ENCODE measurements at regions not wholly inside any gene's neighbourhood (a gene's known extent, or its start where the extent isn't known, plus 50 kb on each side); places are given as distances from the start of the nearest gene placed in this dataset.

GRCh38 chr2:67066782-67067181 lies 330.4 kb upstream of the ETAA1 start:
- H3K36me3 ChIP-seq (ENCODE audit: control insufficient read depth in 2 of 2, insufficient read depth in 2 of 2, low read length in 1 of 2) = no peaks in the 10 kb centered on the region
- H3K4me2 ChIP-seq (ENCODE audit: control insufficient read depth, insufficient read depth) = no peak overlapping the region
- ATAC-seq (no peak), FAIRE-seq (no peak), DNase-seq (ENCODE audit: low read depth, low spot score) (no peak)
- no peaks in the 10 kb centered on the region for H3K9me3 ChIP-seq (replicated peaks; ENCODE audit: control insufficient read depth, insufficient read depth, low read length)
- no peaks in the 10 kb centered on the region for H3K27me3 ChIP-seq (replicated peaks in 1 of 2; ENCODE audit: control insufficient read depth in 2 of 2, insufficient read depth in 2 of 2, low read length in 1 of 2)
- ChIA-PET POLR2A (no interaction called here), SMC1A (ENCODE audit: uncharacterized antibody, unreplicated experiment) (no interaction called here), CTCF (interaction anchor here (0.6 kb wide), 1 partner anchor 546 kb away, joined by 3 read pairs; no protein-coding TSS in a partner anchor), RAD21 (ENCODE audit: unreplicated experiment) (no interaction called here)
- 27% methylated on average over 3 of the region's 3 CpGs for WGBS (ENCODE audit: insufficient coverage, insufficient replicate concordance, low lambda C conversion rate, missing lambda C conversion rate)
- H3K4me3 ChIP-seq = no peak overlapping the region
- no peak overlapping the region for H2AFZ ChIP-seq (ENCODE audit: control insufficient read depth, low read depth, low read length)
- H3K9ac ChIP-seq (ENCODE audit: control insufficient read depth, insufficient read depth, low read length) = no peak overlapping the region
- no peaks in the 10 kb centered on the region for H3K79me2 ChIP-seq (ENCODE audit: control insufficient read depth, insufficient read depth, low read length)
- no peaks in the 10 kb centered on the region for H3K4me1 ChIP-seq (ENCODE audit: control insufficient read depth, insufficient read depth, low read length)
- in situ Hi-C loops (cut with MboI) = no loop called here
- no peak for TF ChIP-seq ZNF622 (IDR thresholded peaks at IDR 0.05)
- TF ChIP-seq RELA (IDR thresholded peaks at IDR 0.05; ENCODE audit: borderline replicate concordance, partially characterized antibody) = no peak
- TF ChIP-seq STAT1 (conservative IDR thresholded peaks at IDR 0.05) = no peak
- TF ChIP-seq TCF7 (IDR thresholded peaks at IDR 0.05; ENCODE audit: borderline replicate concordance) = no peak
- TF ChIP-seq ZNF274 (IDR thresholded peaks at IDR 0.05; ENCODE audit: insufficient read depth, insufficient read length) = no peak
- no peak for TF ChIP-seq DPF2 (IDR thresholded peaks at IDR 0.05)
- no peak for TF ChIP-seq SREBF1 (IDR thresholded peaks at IDR 0.05; ENCODE audit: low read length)
- TF ChIP-seq CBX3 (IDR thresholded peaks at IDR 0.05; ENCODE audit: borderline replicate concordance, low read depth) = no peak
- TF ChIP-seq POLR2AphosphoS2 (IDR thresholded peaks at IDR 0.05; ENCODE audit: low read depth, low read length) = no peak
- TF ChIP-seq, protein P1, sequence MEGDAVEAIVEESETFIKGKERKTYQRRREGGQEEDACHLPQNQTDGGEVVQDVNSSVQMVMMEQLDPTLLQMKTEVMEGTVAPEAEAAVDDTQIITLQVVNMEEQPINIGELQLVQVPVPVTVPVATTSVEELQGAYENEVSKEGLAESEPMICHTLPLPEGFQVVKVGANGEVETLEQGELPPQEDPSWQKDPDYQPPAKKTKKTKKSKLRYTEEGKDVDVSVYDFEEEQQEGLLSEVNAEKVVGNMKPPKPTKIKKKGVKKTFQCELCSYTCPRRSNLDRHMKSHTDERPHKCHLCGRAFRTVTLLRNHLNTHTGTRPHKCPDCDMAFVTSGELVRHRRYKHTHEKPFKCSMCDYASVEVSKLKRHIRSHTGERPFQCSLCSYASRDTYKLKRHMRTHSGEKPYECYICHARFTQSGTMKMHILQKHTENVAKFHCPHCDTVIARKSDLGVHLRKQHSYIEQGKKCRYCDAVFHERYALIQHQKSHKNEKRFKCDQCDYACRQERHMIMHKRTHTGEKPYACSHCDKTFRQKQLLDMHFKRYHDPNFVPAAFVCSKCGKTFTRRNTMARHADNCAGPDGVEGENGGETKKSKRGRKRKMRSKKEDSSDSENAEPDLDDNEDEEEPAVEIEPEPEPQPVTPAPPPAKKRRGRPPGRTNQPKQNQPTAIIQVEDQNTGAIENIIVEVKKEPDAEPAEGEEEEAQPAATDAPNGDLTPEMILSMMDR (IDR thresholded peaks at IDR 0.05 in 2 of 3, conservative IDR thresholded peaks at IDR 0.05 in 1 of 3; ENCODE audit: control insufficient read depth in 2 of 3, extremely low read depth in 1 of 3, insufficient read depth in 1 of 3, low read depth in 3 of 3, low read length in 3 of 3) = no peak
- TF ChIP-seq HDAC2 (IDR thresholded peaks at IDR 0.05) = no peak
- TF ChIP-seq SPI1 (IDR thresholded peaks at IDR 0.05; ENCODE audit: borderline replicate concordance, insufficient read depth, low read depth, low read length) = no peak
- TF ChIP-seq SUPT20H (IDR thresholded peaks at IDR 0.05; ENCODE audit: borderline replicate concordance, control insufficient read depth, low read depth, low read length) = no peak
- no peak for TF ChIP-seq CREM (IDR thresholded peaks at IDR 0.05; ENCODE audit: low read depth)
- TF ChIP-seq E4F1 (IDR thresholded peaks at IDR 0.05; ENCODE audit: borderline replicate concordance, partially characterized antibody) = no peak
- TF ChIP-seq USF1 (IDR thresholded peaks at IDR 0.05; ENCODE audit: borderline replicate concordance, extremely low read length, insufficient read depth, low read depth, low read length) = no peak
- intact Hi-C loops (cut with micrococcal nuclease; ENCODE audit: unreplicated experiment) = no loop called here
- no peaks in the 10 kb centered on the region for H4K20me1 ChIP-seq (ENCODE audit: control insufficient read depth, insufficient read depth)
- H3K27ac ChIP-seq (ENCODE audit: control insufficient read depth, insufficient read depth) = no peak overlapping the region
- BruUV-seq (replicated peaks) = no TSS peak

All from GM12878 (cell line).